Hematopoietic multipotent progenitor cell treated with erythropoietin and hydrocortisone succinate and interleukin-3 and kit ligand, for 15 days (in vitro differentiated cells): ENCODE measurements at regions not wholly inside any gene's neighbourhood (a gene's known extent, or its start where the extent isn't known, plus 50 kb on each side); places are given as distances from the start of the nearest gene placed in this dataset.

ENCODE experiments used
- DNase-seq: peaks from one replicate; pipeline ENCODE4 v3.0.0-alpha.2; 2015; ENCODE audit warnings: low spot score

- no peak for DNase-seq
Measured at GRCh38 chr5:173781432-173781815, 106.7 kb upstream of the CPEB4 start.

DNA sequence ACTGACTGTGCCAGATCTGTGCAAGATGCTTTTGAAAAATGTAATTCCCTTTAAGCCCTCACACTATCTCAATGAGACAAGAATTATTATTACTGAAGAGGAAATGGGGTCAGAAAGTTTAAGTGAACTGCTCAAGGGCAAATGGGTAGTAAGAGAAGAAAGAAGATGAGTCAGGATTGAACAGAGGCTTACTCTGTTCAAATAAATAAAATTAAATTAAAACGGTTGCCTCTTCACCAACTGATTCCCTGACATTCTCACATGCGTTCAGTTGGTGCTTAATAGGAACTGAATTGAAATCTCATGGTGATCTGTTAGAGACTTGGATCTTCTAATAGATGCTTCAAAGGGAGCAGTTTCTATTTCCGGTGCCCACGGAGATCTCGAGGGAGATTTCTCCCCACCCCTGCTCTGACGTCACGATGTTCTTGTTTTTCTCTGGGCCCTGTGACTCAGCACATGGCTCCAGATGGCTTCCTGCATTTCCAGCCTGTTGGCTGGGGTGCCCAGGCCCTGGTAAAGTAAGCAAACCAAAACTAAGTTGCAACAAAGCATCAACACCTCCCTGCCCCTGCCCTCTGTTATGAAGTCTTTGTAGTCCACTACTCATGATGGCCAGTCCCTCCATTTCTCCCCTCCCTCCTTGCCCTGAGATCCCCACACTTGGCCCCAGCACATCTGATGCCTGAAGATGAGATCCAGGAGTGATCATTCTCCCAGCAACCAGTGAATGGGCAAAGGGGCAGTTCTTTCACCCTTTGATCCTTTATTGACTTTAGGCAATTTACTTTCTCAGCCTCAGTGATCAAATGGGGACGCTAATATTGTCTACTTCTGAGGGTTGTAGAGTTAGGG is 106.1 kb upstream of the CPEB4 start:
- peak; percentile 95 for DNase-seq

GRCh38 chr5:173782671-173783101 is 105.5 kb upstream of the CPEB4 start:
- DNase-seq = peak; percentile 95

DNA sequence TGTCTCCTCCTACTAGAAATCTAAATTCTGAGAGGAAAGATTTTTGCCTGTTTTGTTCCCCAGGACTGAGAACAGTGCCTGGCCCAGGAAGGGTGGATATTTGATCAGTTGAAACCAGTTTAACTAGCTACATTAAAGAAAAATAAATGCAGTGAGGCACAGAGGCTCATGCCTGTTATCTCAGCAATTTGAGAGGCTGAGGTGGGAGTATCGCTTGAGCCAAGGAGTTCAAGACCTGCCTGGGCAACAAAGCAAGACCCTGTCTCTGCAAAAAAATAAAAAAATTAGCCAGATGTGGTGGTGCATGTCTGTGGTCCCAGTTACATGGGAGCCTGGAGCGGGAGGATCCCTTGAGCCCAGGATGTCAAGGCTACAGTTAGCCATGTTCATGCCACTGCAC is 104.8 kb upstream of the CPEB4 start:
- no peak for DNase-seq

GRCh38 chr5:173785400-173785799 is 102.7 kb upstream of the CPEB4 start:
- no peak for DNase-seq

GRCh38 chr5:173785866-173786265 is 102.3 kb upstream of the CPEB4 start:
- DNase-seq = no peak

- DNase-seq = peak; percentile 55
Measured at GRCh38 chr5:173786286-173787187, 101.6 kb upstream of the CPEB4 start.

- DNase-seq = no peak
Measured at GRCh38 chr5:173789031-173789920, 98.9 kb upstream of the CPEB4 start.

DNA sequence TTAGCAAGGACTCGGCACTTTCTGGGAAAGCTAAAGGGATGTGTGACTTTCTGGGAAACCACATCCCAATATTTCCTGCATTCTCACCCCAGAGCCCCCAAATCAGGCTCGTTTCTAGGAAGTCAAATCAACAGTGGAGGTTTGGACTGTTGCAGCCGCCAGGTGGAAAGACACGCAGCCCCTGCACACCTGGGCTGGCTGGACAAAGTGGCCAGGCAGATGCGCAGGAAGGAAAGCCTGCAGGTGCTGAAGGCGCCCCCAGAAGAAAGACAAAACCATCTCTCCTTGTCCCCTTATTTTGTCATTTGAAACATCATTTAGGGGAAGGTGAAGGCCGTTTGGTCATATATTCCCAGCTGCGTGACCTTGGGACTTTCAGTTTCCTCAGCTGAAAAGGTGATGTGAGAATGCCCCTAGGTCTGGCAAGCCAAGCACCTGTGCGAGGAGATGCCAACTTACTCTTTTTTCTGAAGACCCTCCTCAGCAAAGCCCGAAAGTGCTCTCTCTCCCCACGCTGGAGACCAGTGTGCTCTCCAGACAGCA is 97.9 kb upstream of the CPEB4 start:
- no peak for DNase-seq

GRCh38 chr5:173790836-173791546 is 97.2 kb upstream of the CPEB4 start:
- no peak for DNase-seq

- no peak for DNase-seq
Measured at GRCh38 chr5:173791878-173792277, 96.3 kb upstream of the CPEB4 start.

- DNase-seq = no peak
Measured at GRCh38 chr5:173792781-173793547, 95.2 kb upstream of the CPEB4 start.

DNA sequence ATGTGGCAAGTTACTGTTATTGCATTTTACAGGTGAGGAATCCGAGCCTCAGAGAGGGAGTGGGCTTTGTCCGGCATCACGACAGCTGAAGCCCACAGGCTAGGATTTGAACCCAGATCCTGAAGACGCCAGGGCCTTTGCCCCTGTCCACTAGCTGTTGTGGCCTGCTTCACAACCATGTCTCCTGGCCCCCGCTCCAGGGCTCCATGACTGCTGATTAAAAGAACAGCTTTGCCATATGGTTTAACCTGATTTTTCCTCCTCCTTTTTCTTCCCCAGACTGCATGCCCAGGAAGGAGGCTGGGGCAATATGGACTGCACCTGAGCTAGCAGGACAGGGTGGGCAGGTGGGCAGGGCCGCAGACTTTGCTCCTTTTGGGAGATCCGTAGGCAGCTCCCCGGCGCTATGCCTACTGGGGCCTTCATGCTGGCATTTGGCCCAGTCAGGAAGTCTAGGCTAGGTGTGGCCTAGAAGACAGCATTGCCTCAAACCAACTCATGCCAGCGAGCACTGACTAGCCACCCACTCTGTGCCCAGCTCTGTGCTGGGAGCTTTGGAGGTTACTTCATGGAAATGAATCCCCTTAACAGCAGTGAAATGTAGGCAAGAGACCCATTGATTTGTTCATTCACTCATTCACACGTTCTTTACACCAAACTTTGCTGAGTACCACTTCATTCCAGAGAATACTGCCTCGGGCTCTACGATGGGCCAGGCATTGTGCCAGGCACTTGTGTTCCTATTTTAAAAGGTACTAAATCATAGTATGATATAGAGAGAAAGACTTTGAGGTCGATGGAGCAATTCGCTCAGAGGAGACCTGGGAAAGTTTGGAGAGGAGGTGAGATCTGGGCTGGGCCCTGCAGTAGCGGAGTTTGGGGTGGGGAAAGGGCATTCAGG is 94.3 kb upstream of the CPEB4 start:
- peak; percentile 70 for DNase-seq

GRCh38 chr5:173794901-173795416 is 93.2 kb upstream of the CPEB4 start:
- DNase-seq = no peak

DNA sequence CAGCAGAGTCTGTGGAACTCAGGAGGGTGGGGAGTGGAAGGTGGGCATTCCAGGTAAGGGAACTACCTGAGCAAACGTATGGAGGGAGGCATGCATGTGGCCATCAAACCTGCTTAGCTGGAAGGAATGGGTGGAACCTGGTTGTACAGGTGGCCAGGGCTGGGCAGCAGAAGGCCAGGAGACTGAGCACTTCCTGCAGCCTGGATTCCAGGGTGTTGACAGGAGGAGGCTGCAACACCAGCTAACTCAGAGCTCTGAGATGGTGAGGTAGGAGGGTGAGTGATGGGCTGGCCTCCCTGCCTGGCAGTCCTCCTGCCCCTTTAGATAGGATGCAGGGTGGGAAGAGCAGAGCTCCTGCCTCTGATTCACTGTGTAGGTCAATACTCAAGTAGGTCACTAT is 92.5 kb upstream of the CPEB4 start:
- DNase-seq = no peak

- DNase-seq = no peak
Measured at GRCh38 chr5:173796721-173797495, 91.2 kb upstream of the CPEB4 start.

DNA sequence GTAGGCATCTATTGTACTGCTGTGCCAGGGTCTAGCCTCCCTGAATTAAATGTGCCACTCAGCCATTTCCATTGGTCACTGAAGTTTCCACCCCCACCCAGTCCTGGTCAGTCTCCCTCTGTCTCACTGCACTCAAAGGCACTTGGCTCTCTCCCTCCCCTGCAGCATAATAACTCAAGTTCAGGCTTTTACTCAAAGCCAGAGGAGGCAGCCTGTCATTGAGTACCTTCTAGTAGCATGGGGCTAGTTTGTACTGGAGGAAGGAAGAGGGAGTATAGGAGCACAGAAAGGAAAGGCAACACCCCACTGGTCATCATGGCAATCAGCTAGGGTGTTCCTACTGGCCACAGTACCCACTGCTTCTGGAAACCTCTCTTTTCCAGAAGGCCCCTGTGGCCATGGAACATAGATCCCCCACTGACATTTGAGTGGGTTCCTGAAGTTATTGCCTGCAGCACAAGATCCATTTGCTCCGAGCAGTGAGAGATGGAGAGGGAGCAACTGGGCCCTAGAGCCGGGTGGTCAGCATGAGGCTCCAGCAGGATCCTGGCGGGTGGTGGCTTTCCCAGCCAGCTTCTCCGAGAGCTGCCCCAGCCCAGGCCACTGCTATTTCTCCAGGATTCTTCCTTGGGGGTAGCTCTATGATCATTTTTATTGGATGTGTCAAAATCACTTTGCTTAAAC is 89.9 kb upstream of the CPEB4 start:
- no peak for DNase-seq

DNA sequence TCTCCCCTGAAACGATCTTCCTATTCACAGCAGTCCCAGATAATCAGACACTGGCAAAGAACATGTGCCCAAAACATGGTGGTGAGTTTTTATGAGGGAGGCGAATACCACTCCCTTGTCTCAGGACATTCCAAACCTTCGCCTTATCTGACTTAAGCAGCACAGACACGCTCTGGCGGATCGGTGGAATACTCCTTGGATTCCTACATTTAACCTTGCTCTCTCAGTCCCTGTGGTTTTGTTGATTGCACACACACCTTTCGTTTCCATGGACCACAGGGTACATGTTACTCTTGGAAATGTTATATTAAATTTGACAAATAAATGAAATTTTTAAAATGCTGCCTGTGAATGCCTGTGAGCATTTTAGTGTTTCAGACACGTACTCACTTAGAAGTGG is 87.8 kb upstream of the CPEB4 start:
- DNase-seq = no peak
